B cell (primary cell): ENCODE measurements at regions not wholly inside any gene's neighbourhood (a gene's known extent, or its start where the extent isn't known, plus 50 kb on each side); places are given as distances from the start of the nearest gene placed in this dataset.

Experiments
- ATAC-seq: fragments of 200-7000 bp; cut with Tn5 transposase; one replicate; pipeline ENCODE4 v1.10.0; 2021; ENCODE audit warnings: low read depth, mild to moderate bottlenecking, moderate number of reproducible peaks, moderate library complexity
- CTCF ChIA-PET: fragments of 350-600 bp; sonication (Branson Sonifier 250); formaldehyde crosslinking; loops from one replicate; lab custom pipeline; 2021; ENCODE audit warnings: antibody characterized with exemption, inconsistent platforms; lab: Charles Lee
- POLR2A ChIA-PET: fragments of 350-600 bp; sonication (Branson Sonifier 250); formaldehyde crosslinking; loops from one replicate; lab custom pipeline; 2021; ENCODE audit warnings: antibody characterized with exemption; lab: Charles Lee
- DNase-seq: peaks from one replicate; pipeline ENCODE4 v3.0.0; 2013
- H2AFZ ChIP-seq: 2 replicates; pipeline ENCODE4 v1.6.1; 2012; ENCODE audit warnings: mild to moderate bottlenecking, low read depth, low read length; ENCODE audit not compliant: insufficient read depth, poor library complexity, severe bottlenecking
- H3K27ac ChIP-seq, 2 donors: 1 replicate in 1 of 2; 2 replicates in 1 of 2; pipeline ENCODE4 v1.5.1; 2012 to 2013; ENCODE audit warnings: low read length in 2 of 2, mild to moderate bottlenecking in 2 of 2, moderate library complexity in 1 of 2
- H3K27me3 ChIP-seq, 4 experiments: fragments of 200-600 bp in 1 of 4; sonication (generic) in 1 of 4; replicated peaks in 1 of 4; 1 replicate in 2 of 4; 2 replicates in 2 of 4; pipeline versions ENCODE4 v1.6.1 to v1.7.0; 2013 to 2016; ENCODE audit warnings: low read length in 3 of 4, mild to moderate bottlenecking in 2 of 4, mixed read lengths in 1 of 4, moderate library complexity in 1 of 4; ENCODE audit not compliant: insufficient read depth in 4 of 4, control insufficient read depth in 3 of 4; ENCODE audit errors: control extremely low read depth in 1 of 4
- H3K36me3 ChIP-seq, 2 experiments: replicated peaks in 1 of 2; 1 replicate in 1 of 2; 2 replicates in 1 of 2; pipeline versions ENCODE4 v1.6.1 to v1.7.1; 2013; ENCODE audit warnings: low read length in 1 of 2; ENCODE audit not compliant: insufficient read depth in 2 of 2, control insufficient read depth in 1 of 2; ENCODE audit errors: control extremely low read depth in 1 of 2, extremely low read depth in 1 of 2
- H3K4me1 ChIP-seq, 2 donors: fragments of 200-600 bp in 1 of 2; sonication (generic) in 1 of 2; 1 replicate in 1 of 2; 2 replicates in 1 of 2; pipeline versions ENCODE4 v1.5.1 to v1.6.1; 2013 to 2017; ENCODE audit warnings: low read length in 2 of 2; ENCODE audit not compliant: control insufficient read depth in 2 of 2, insufficient read depth in 2 of 2
- H3K4me2 ChIP-seq: replicated peaks from 2 replicates; pipeline ENCODE3; 2012; ENCODE audit warnings: mild to moderate bottlenecking, low read depth, low read length; ENCODE audit not compliant: poor library complexity, severe bottlenecking
- H3K4me3 ChIP-seq, 5 experiments: fragments of 200-600 bp in 1 of 5; sonication (generic) in 1 of 5; 1 replicate in 3 of 5; 2 replicates in 2 of 5; pipeline versions ENCODE4 v1.5.1 to v1.7.0; 2011 to 2016; ENCODE audit warnings: low read length in 4 of 5, mild to moderate bottlenecking in 4 of 5, low read depth in 2 of 5, control low read depth in 1 of 5, moderate library complexity in 1 of 5; ENCODE audit not compliant: insufficient read depth in 1 of 5; ENCODE audit errors: control extremely low read depth in 1 of 5, extremely low read depth in 1 of 5
- H3K79me2 ChIP-seq: fragments of 200-600 bp; sonication (generic); one replicate; pipeline ENCODE4 v1.6.0; 2016; ENCODE audit warnings: low read length; ENCODE audit not compliant: control insufficient read depth, insufficient read depth
- H3K9ac ChIP-seq: fragments of 200-600 bp; sonication (generic); 2 replicates; pipeline ENCODE4 v1.6.1; 2017; ENCODE audit warnings: mild to moderate bottlenecking, low read length, moderate library complexity
- H3K9me3 ChIP-seq, 3 donors: one replicate each; pipeline versions ENCODE4 v1.6.1 to v1.7.1; 2013; ENCODE audit warnings: low read length in 2 of 3; ENCODE audit not compliant: control insufficient read depth in 2 of 3, insufficient read depth in 1 of 3; ENCODE audit errors: control extremely low read depth in 1 of 3
- H4K20me1 ChIP-seq: 2 replicates; pipeline ENCODE4 v1.6.0; 2012; ENCODE audit warnings: mild to moderate bottlenecking, low read length; ENCODE audit not compliant: insufficient read depth, control insufficient read depth, poor library complexity, severe bottlenecking
- H3K27ac Mint-ChIP-seq: one replicate; pipeline ENCODE4 v1.8.0; 2021; ENCODE audit warnings: mixed read lengths
- H3K27me3 Mint-ChIP-seq: one replicate; pipeline ENCODE4 v1.8.0; 2021; ENCODE audit warnings: mixed read lengths
- H3K4me1 Mint-ChIP-seq: one replicate; pipeline ENCODE4 v1.8.0; 2021; ENCODE audit warnings: mixed read lengths
- H3K4me3 Mint-ChIP-seq: one replicate; pipeline ENCODE4 v1.8.0; 2021; ENCODE audit warnings: mixed read lengths
- H3K9me3 Mint-ChIP-seq: one replicate; pipeline ENCODE4 v1.8.0; 2022; ENCODE audit warnings: mixed read lengths; ENCODE audit not compliant: insufficient read depth
- EZH2 ChIP-seq: IDR thresholded peaks from 2 replicates; pipeline ENCODE4 v1.6.1; 2012; ENCODE audit warnings: borderline replicate concordance, low read depth, mild to moderate bottlenecking, moderate library complexity, low read length; ENCODE audit not compliant: insufficient read depth, poor library complexity, severe bottlenecking
- WGBS: methylation state at CpG from one replicate; pipeline ENCODE4 v1.1.5; 2013; ENCODE audit warnings: missing lambda C conversion rate; ENCODE audit not compliant: insufficient coverage; 5-methylcytosine and 5-hydroxymethylcytosine counted together
- intact Hi-C: fragments of 100-400 bp; cut with micrococcal nuclease; formaldehyde crosslinking; loops from one replicate; pipeline ENCODE4 v1.10.0; 2022
- TF ChIP-seq, protein P1 (sequence below): fragments of 200-600 bp; IDR thresholded peaks from one replicate; pipeline ENCODE4 v1.8.0; 2022; ENCODE audit warnings: antibody characterized with exemption, mild to moderate bottlenecking

DNA sequence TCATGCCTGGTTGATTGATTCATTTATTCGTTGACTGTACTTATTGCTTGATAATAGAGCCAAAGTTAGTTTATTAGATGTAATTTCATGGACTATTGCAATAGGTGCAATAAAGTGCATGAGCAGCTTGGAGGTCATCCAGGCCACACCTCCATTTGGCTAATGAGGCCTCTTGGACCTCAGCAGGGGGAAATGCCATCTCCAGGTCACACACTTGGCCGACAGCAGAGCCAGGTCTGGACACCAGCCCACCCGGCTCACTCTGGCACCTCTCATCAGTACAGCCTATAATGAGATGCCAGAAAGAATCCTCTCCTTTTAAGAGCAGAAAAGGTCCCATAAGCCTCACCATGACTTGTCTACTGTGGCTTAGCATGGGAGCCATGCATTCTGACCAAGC is 71.2 kb upstream of the AFF3 start:
- no peak overlapping the region for H3K27ac ChIP-seq
- intact Hi-C loops: loop anchor here (5.0 kb wide), 1 partner anchor 36 kb away; no protein-coding TSS in a partner anchor
- H3K4me3 ChIP-seq: no peak overlapping the region
- no peak overlapping the region for H3K9ac ChIP-seq
- Mint-ChIP-seq H3K4me3 (no peak overlapping the region), H3K4me1 (peaks cover 5% of the 10 kb centered on the region), H3K27ac (no peak overlapping the region), H3K27me3 (peaks cover 12% of the 10 kb centered on the region), H3K9me3 (no peaks in the 10 kb centered on the region)
- CTCF ChIA-PET: no interaction called here
- ATAC-seq (no peak), DNase-seq (no peak)
- H3K4me2 ChIP-seq: no peak overlapping the region
- no peak overlapping the region for H2AFZ ChIP-seq
- no peaks in the 10 kb centered on the region for H3K9me3 ChIP-seq
- no peaks in the 10 kb centered on the region for H3K27me3 ChIP-seq
- TF ChIP-seq, protein P1, sequence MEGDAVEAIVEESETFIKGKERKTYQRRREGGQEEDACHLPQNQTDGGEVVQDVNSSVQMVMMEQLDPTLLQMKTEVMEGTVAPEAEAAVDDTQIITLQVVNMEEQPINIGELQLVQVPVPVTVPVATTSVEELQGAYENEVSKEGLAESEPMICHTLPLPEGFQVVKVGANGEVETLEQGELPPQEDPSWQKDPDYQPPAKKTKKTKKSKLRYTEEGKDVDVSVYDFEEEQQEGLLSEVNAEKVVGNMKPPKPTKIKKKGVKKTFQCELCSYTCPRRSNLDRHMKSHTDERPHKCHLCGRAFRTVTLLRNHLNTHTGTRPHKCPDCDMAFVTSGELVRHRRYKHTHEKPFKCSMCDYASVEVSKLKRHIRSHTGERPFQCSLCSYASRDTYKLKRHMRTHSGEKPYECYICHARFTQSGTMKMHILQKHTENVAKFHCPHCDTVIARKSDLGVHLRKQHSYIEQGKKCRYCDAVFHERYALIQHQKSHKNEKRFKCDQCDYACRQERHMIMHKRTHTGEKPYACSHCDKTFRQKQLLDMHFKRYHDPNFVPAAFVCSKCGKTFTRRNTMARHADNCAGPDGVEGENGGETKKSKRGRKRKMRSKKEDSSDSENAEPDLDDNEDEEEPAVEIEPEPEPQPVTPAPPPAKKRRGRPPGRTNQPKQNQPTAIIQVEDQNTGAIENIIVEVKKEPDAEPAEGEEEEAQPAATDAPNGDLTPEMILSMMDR: no peak
- TF ChIP-seq EZH2: no peak
- WGBS: 98% methylated on average over 3 of the region's 3 CpGs
- no peaks in the 10 kb centered on the region for H3K36me3 ChIP-seq
- no peaks in the 10 kb centered on the region for H3K79me2 ChIP-seq
- no peaks in the 10 kb centered on the region for H4K20me1 ChIP-seq
- peaks cover 0 to 4% of the 10 kb centered on the region in 2 donors for H3K4me1 ChIP-seq
- POLR2A ChIA-PET: no interaction called here

DNA sequence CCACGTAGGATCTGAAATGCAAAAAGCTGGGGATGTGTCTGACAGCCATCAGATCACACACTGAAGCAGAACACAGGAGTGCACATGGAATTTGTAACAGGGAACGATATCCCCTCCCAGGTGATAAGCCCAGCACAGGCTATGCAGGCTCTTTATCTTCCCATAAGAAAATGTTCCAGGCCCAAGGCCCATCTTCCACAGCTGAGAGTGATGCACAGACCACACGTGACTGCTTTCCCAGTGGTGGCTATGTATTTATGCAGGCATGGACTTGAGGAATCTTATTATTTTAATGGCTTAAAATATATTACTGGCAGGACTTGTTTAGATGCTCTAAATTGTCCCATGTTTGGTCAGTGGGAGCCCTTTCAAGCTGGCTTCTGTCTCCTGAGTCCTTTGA is 70.5 kb upstream of the AFF3 start:
- Histone ChIP-seq H3K9ac (no peak overlapping the region), H2AFZ (no peak overlapping the region), H3K9me3 (no peaks in the 10 kb centered on the region), H3K36me3 (no peaks in the 10 kb centered on the region), H3K4me1 (peaks cover 0 to 4% of the 10 kb centered on the region in 2 donors), H3K27ac (no peak overlapping the region), H4K20me1 (no peaks in the 10 kb centered on the region), H3K79me2 (no peaks in the 10 kb centered on the region), H3K4me3 (no peak overlapping the region), H3K4me2 (no peak overlapping the region), H3K27me3 (no peaks in the 10 kb centered on the region)
- Mint-ChIP-seq H3K27ac (no peak overlapping the region), H3K4me1 (peaks cover 5% of the 10 kb centered on the region), H3K9me3 (no peaks in the 10 kb centered on the region), H3K27me3 (peaks cover 9% of the 10 kb centered on the region), H3K4me3 (no peak overlapping the region)
- intact Hi-C loops: loop anchor here (5.0 kb wide), 1 partner anchor 36 kb away; no protein-coding TSS in a partner anchor
- TF ChIP-seq, protein P1: no peak
- TF ChIP-seq EZH2: no peak
- 89% methylated on average over 2 of the region's 3 CpGs for WGBS
- POLR2A ChIA-PET: no interaction called here
- CTCF ChIA-PET: interaction anchor here (0.9 kb wide), 1 partner anchor 8 kb away, joined by 3 read pairs; no protein-coding TSS in a partner anchor
- DNase-seq: no peak
- ATAC-seq: no peak
